ENCODE measurements at regions not wholly inside any gene's neighbourhood (a gene's known extent, or its start where the extent isn't known, plus 50 kb on each side); places are given as distances from the start of the nearest gene placed in this dataset.
"Not testable (repeated sequence)": the region's sequence is repeated elsewhere in the genome, so short reads cannot be mapped to it uniquely, and the experiment has no call there.

- no peak for TF ChIP-seq ZFX (IDR thresholded peaks at IDR 0.05)
- TF ChIP-seq CTCF (conservative IDR thresholded peaks at IDR 0.05), result no peak
- no peak overlapping the region for H3K27ac ChIP-seq
Observed at GRCh38 chr3:20742903-20743552, 557.0 kb upstream of the SGO1 start.

- TF ChIP-seq ZFX (IDR thresholded peaks at IDR 0.05) (no peak), CTCF (conservative IDR thresholded peaks at IDR 0.05) (no peak)
- H3K27ac ChIP-seq, result no peak overlapping the region
Observed at GRCh38 chr3:20741381-20741780, 555.4 kb upstream of the SGO1 start.

- TF ChIP-seq CTCF (conservative IDR thresholded peaks at IDR 0.05) (no peak; the same call in 1 of the 2 replicates), ZFX (IDR thresholded peaks at IDR 0.05) (no peak)
- H3K27ac ChIP-seq, result no peak overlapping the region
Observed at GRCh38 chr3:20739814-20740213, 553.8 kb upstream of the SGO1 start.

- no peak overlapping the region for H3K27ac ChIP-seq
- TF ChIP-seq CTCF (conservative IDR thresholded peaks at IDR 0.05) (no peak), ZFX (IDR thresholded peaks at IDR 0.05) (no peak)
Observed at GRCh38 chr3:20736287-20736852, 550.4 kb upstream of the SGO1 start.

- TF ChIP-seq ZFX (IDR thresholded peaks at IDR 0.05) (no peak), CTCF (conservative IDR thresholded peaks at IDR 0.05) (no peak)
- H3K27ac ChIP-seq, result no peak overlapping the region
Observed at GRCh38 chr3:20729185-20729584, 543.2 kb upstream of the SGO1 start.

GRCh38 chr3:20726786-20727185 is 540.8 kb upstream of the SGO1 start:
- TF ChIP-seq CTCF (conservative IDR thresholded peaks at IDR 0.05), result no peak
- no peak for TF ChIP-seq ZFX (IDR thresholded peaks at IDR 0.05)

GRCh38 chr3:20724241-20724640 is 538.2 kb upstream of the SGO1 start:
- no peak for TF ChIP-seq CTCF (conservative IDR thresholded peaks at IDR 0.05)
- no peak for TF ChIP-seq ZFX (IDR thresholded peaks at IDR 0.05)
- no peak overlapping the region for H3K27ac ChIP-seq

More at GRCh38 chr3:20726786-20727185, 540.8 kb upstream of the SGO1 start:
- no peak overlapping the region for H3K27ac ChIP-seq

- not testable (repeated sequence) for H3K27ac ChIP-seq
Observed at GRCh38 chr3:20716425-20716824, 530.4 kb upstream of the SGO1 start.

All from C4-2B (cell line).